HEK293T (cell line): ENCODE measurements at regions not wholly inside any gene's neighbourhood (a gene's known extent, or its start where the extent isn't known, plus 50 kb on each side); places are given as distances from the start of the nearest gene placed in this dataset.

Experiments used
- HDGF ChIP-seq: fragments of 450-650 bp; IDR thresholded peaks from 2 replicates; pipeline ENCODE4 v1.6.1; 2017; ENCODE audit warnings: antibody characterized with exemption, borderline replicate concordance
- LEF1 ChIP-seq: fragments of 450-650 bp; IDR thresholded peaks from 2 replicates; pipeline ENCODE4 v1.6.1; 2017; ENCODE audit warnings: mild to moderate bottlenecking, borderline replicate concordance
- SUZ12 ChIP-seq: fragments of 450-650 bp; IDR thresholded peaks from 2 replicates; pipeline ENCODE4 v1.6.1; 2016; ENCODE audit warnings: mild to moderate bottlenecking

DNA sequence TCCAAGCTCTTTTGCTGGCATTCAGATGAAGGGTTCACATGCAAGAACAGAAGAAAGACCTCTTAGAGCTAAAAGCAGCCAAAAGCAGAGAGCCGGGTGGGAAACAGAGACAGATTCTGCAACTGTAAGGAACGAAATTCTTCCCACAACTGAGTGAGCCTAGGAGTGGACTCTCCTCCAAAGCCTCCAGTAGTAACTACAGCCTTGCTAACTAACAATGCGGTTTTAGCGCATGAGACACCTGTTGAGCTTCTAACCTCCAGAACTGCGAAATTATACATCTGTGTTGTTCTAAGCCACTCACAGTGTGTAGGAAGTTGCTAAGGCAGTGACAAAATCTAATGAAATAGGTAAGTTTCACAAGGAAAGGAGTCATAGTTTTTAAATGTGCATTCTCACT, 98.1 kb upstream of the SLITRK1 start:
- TF ChIP-seq SUZ12 = no peak
- no peak for TF ChIP-seq LEF1
- no peak for TF ChIP-seq HDGF
